ENCODE measurements at regions not wholly inside any gene's neighbourhood (a gene's known extent, or its start where the extent isn't known, plus 50 kb on each side); places are given as distances from the start of the nearest gene placed in this dataset.

DNA sequence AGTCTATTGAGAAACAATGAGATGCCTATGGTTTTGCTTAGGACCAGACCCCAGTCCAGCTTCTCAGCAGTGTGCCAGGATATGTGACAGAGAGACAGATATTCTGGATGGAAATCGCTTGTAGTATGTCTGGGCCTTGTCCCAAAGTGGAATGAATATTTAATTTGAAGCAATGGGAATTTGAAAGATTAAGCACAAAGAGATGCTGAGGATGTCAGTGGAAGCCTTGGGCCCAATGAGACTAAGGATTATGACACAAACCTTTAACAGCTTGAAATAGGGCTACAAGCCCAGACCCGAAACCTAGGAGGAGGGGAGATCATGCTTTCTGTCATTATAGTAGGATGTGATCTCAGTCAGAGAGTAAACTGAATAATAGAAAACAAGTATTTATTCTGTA is 459.2 kb downstream of the FAT4 start:
- Histone ChIP-seq H3K9me3 (ENCODE audit: insufficient read depth, low read length) (no peaks in the 10 kb centered on the region), H3K79me2 (ENCODE audit: low read length) (no peaks in the 10 kb centered on the region), H3K9ac (ENCODE audit: low read length) (no peak overlapping the region), H2AFZ (ENCODE audit: low read depth, low read length) (no peak overlapping the region), H3K4me3 (ENCODE audit: low read length) (no peak overlapping the region), H3K36me3 (replicated peaks; ENCODE audit: low read depth, low read length) (no peaks in the 10 kb centered on the region), H4K20me1 (ENCODE audit: insufficient read depth, low read length) (no peaks in the 10 kb centered on the region), H3K27me3 (ENCODE audit: low read depth, low read length) (no peaks in the 10 kb centered on the region), H3K4me2 (ENCODE audit: low read length) (no peak overlapping the region), H3K4me1 (ENCODE audit: low read length) (no peaks in the 10 kb centered on the region), H3K27ac (ENCODE audit: low read length) (no peak overlapping the region)
- TF ChIP-seq, protein P1, sequence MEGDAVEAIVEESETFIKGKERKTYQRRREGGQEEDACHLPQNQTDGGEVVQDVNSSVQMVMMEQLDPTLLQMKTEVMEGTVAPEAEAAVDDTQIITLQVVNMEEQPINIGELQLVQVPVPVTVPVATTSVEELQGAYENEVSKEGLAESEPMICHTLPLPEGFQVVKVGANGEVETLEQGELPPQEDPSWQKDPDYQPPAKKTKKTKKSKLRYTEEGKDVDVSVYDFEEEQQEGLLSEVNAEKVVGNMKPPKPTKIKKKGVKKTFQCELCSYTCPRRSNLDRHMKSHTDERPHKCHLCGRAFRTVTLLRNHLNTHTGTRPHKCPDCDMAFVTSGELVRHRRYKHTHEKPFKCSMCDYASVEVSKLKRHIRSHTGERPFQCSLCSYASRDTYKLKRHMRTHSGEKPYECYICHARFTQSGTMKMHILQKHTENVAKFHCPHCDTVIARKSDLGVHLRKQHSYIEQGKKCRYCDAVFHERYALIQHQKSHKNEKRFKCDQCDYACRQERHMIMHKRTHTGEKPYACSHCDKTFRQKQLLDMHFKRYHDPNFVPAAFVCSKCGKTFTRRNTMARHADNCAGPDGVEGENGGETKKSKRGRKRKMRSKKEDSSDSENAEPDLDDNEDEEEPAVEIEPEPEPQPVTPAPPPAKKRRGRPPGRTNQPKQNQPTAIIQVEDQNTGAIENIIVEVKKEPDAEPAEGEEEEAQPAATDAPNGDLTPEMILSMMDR (IDR thresholded peaks at IDR 0.05; ENCODE audit: low read depth, low read length) = no peak
- no peak for TF ChIP-seq EZH2phosphoT487 (IDR thresholded peaks at IDR 0.05; ENCODE audit: low read depth)

DNA sequence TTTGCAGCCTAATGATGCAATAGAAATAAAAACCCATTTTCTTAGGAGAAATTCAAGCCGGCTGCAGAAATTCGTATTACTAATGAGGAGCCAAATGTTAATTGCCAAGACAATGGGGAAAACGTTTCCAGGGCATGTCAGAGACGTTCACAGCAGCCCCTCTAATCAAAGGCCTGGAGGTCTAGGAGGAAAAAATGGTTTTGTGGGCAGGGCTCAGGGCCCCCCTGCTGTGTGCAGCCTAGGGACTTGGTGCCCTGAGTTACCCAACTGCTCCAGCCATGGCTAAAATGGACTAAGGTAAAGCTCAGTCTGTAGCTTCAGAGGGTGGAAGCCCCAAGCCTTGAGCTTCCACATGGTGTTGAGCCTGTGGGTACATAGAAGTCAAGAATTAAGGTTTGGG is 461.4 kb downstream of the FAT4 start:
- no peaks in the 10 kb centered on the region for H3K36me3 ChIP-seq (replicated peaks; ENCODE audit: low read depth, low read length)
- no peak overlapping the region for H3K4me3 ChIP-seq (ENCODE audit: low read length)
- H3K9me3 ChIP-seq (ENCODE audit: insufficient read depth, low read length) = no peaks in the 10 kb centered on the region
- peaks cover 10% of the 10 kb centered on the region; the same call in 1 of the 2 replicates for H3K4me1 ChIP-seq (ENCODE audit: low read length)
- no peak overlapping the region for H3K9ac ChIP-seq (ENCODE audit: low read length)
- TF ChIP-seq, protein P1 (IDR thresholded peaks at IDR 0.05; ENCODE audit: low read depth, low read length) = no peak
- no peak for TF ChIP-seq EZH2phosphoT487 (IDR thresholded peaks at IDR 0.05; ENCODE audit: low read depth)
- H3K27me3 ChIP-seq (ENCODE audit: low read depth, low read length) = no peaks in the 10 kb centered on the region
- no peaks in the 10 kb centered on the region for H3K79me2 ChIP-seq (ENCODE audit: low read length)
- H3K4me2 ChIP-seq (ENCODE audit: low read length) = no peak overlapping the region
- H4K20me1 ChIP-seq (ENCODE audit: insufficient read depth, low read length) = no peaks in the 10 kb centered on the region
- H3K27ac ChIP-seq (ENCODE audit: low read length) = no peak overlapping the region
- no peak overlapping the region for H2AFZ ChIP-seq (ENCODE audit: low read depth, low read length)

DNA sequence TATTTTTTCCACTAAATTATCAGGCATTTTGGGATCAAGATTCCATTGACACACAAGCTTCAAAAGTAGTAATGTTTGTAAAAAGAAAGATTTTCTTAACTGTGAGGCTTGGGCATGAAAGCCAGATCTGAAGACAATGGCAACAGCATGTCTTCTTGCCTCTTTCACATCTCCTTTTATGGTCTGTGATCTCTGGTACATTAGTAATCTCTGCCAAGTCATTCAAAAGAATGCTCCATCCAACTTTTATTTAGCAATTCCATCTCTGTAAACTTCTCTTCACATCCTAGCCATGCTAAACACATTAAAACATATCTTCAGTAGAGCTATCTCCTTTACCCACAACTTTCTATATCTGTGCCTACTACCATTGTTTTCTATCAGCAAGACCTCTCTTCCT is 465.4 kb downstream of the FAT4 start:
- Histone ChIP-seq H3K4me1 (ENCODE audit: low read length) (peaks cover 21% of the 10 kb centered on the region), H3K4me2 (ENCODE audit: low read length) (no peak overlapping the region), H3K79me2 (ENCODE audit: low read length) (no peaks in the 10 kb centered on the region), H3K4me3 (ENCODE audit: low read length) (no peak overlapping the region), H3K9ac (ENCODE audit: low read length) (no peak overlapping the region), H2AFZ (ENCODE audit: low read depth, low read length) (peak overlapping the region; percentile 56; the same call in 1 of the 2 replicates), H3K27me3 (ENCODE audit: low read depth, low read length) (no peaks in the 10 kb centered on the region), H3K36me3 (replicated peaks; ENCODE audit: low read depth, low read length) (no peaks in the 10 kb centered on the region), H4K20me1 (ENCODE audit: insufficient read depth, low read length) (no peaks in the 10 kb centered on the region), H3K27ac (ENCODE audit: low read length) (no peak overlapping the region), H3K9me3 (ENCODE audit: insufficient read depth, low read length) (no peaks in the 10 kb centered on the region)
- no peak for TF ChIP-seq EZH2phosphoT487 (IDR thresholded peaks at IDR 0.05; ENCODE audit: low read depth)
- TF ChIP-seq, protein P1 (IDR thresholded peaks at IDR 0.05; ENCODE audit: low read depth, low read length) = no peak

DNA sequence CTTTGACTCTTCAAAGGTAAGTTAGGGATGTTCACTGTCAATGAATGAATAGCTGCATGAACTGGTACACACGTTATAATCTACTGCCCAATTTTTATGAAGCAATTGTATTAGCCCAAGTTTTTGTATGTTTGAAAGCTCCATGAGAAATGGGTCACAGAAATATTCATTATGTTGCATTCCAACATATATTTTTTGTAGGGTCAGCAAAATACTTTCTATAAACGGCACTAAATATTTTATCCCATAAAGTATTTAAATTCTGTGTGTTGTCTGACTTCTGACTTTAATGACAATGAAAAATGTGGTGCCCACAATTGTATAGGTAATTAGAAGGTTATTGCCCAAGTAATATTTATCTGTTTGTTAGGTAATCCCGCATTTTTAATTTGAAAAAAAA is 466.0 kb downstream of the FAT4 start:
- H3K4me1 ChIP-seq (ENCODE audit: low read length) = peaks cover 22% of the 10 kb centered on the region
- H3K4me2 ChIP-seq (ENCODE audit: low read length) = no peak overlapping the region
- H3K9ac ChIP-seq (ENCODE audit: low read length) = no peak overlapping the region
- TF ChIP-seq, protein P1 (IDR thresholded peaks at IDR 0.05; ENCODE audit: low read depth, low read length) = no peak
- TF ChIP-seq EZH2phosphoT487 (IDR thresholded peaks at IDR 0.05; ENCODE audit: low read depth) = no peak
- H3K79me2 ChIP-seq (ENCODE audit: low read length) = no peaks in the 10 kb centered on the region
- no peaks in the 10 kb centered on the region for H3K36me3 ChIP-seq (replicated peaks; ENCODE audit: low read depth, low read length)
- no peak overlapping the region for H3K4me3 ChIP-seq (ENCODE audit: low read length)
- H3K9me3 ChIP-seq (ENCODE audit: insufficient read depth, low read length) = no peaks in the 10 kb centered on the region
- H2AFZ ChIP-seq (ENCODE audit: low read depth, low read length) = no peak overlapping the region
- no peaks in the 10 kb centered on the region for H3K27me3 ChIP-seq (ENCODE audit: low read depth, low read length)
- no peaks in the 10 kb centered on the region for H4K20me1 ChIP-seq (ENCODE audit: insufficient read depth, low read length)
- H3K27ac ChIP-seq (ENCODE audit: low read length) = no peak overlapping the region
